Subcutaneous abdominal adipose tissue (tissue), 5 donors: ENCODE measurements at regions not wholly inside any gene's neighbourhood (a gene's known extent, or its start where the extent isn't known, plus 50 kb on each side); places are given as distances from the start of the nearest gene placed in this dataset.

Experiments
- H3K27ac ChIP-seq: one replicate; pipeline ENCODE4 v1.7.0; 2013; ENCODE audit warnings: low read depth, mild to moderate bottlenecking, inconsistent platforms, low read length, moderate library complexity
- H3K27me3 ChIP-seq, 5 donors: one replicate each; pipeline ENCODE4 v1.7.0; 2013; ENCODE audit warnings: low read length in 5 of 5, inconsistent platforms in 1 of 5; ENCODE audit not compliant: control insufficient read depth in 5 of 5, insufficient read depth in 4 of 5
- H3K36me3 ChIP-seq, 5 donors: one replicate each; pipeline ENCODE4 v1.7.0; 2013; ENCODE audit warnings: low read length in 5 of 5; ENCODE audit not compliant: control insufficient read depth in 5 of 5, insufficient read depth in 5 of 5
- H3K4me1 ChIP-seq, 5 donors: one replicate each; pipeline ENCODE4 v1.7.0; 2013; ENCODE audit warnings: low read length in 5 of 5, mild to moderate bottlenecking in 3 of 5, moderate library complexity in 1 of 5; ENCODE audit not compliant: control insufficient read depth in 5 of 5, insufficient read depth in 5 of 5
- H3K4me3 ChIP-seq, 5 donors: one replicate each; pipeline ENCODE4 v1.7.0; 2013; ENCODE audit warnings: low read length in 5 of 5, low read depth in 1 of 5
- H3K9ac ChIP-seq, 5 donors: one replicate each; pipeline ENCODE4 v1.7.0; 2013; ENCODE audit warnings: low read length in 5 of 5, mild to moderate bottlenecking in 4 of 5, moderate library complexity in 3 of 5
- H3K9me3 ChIP-seq, 5 donors: one replicate each; pipeline ENCODE4 v1.7.0; 2013; ENCODE audit warnings: low read length in 5 of 5; ENCODE audit not compliant: control insufficient read depth in 5 of 5
- donor health status: healthy.
- donor health status: healthy.
- donor health status: healthy.
- donor health status: healthy.
- donor health status: healthy.

- H3K27ac ChIP-seq, result no peak overlapping the region
- H3K4me3 ChIP-seq, result no peak overlapping the region
- no peaks in the 10 kb centered on the region for H3K36me3 ChIP-seq
- no peak overlapping the region for H3K9ac ChIP-seq
- no peaks in the 10 kb centered on the region for H3K27me3 ChIP-seq
- H3K9me3 ChIP-seq, result no peaks in the 10 kb centered on the region
- H3K4me1 ChIP-seq, result peaks cover 0 to 7% (median 2%) of the 10 kb centered on the region in 5 donors
Measured at GRCh38 chr5:17925276-17925675, 291.0 kb downstream of the TAF11L14 start.

GRCh38 chr5:17928581-17928981 lies 294.3 kb downstream of the TAF11L14 start:
- no peaks in the 10 kb centered on the region for H3K27me3 ChIP-seq
- H3K4me1 ChIP-seq, result peaks cover 0 to 7% (median 2%) of the 10 kb centered on the region in 5 donors
- H3K27ac ChIP-seq, result peak overlapping the region; percentile 29
- no peak overlapping the region for H3K4me3 ChIP-seq
- H3K9ac ChIP-seq, result no peak overlapping the region
- H3K9me3 ChIP-seq, result peaks cover 0 to 15% (median 9%) of the 10 kb centered on the region in 5 donors
- H3K36me3 ChIP-seq, result no peaks in the 10 kb centered on the region

- Histone ChIP-seq H3K36me3 (no peaks in the 10 kb centered on the region), H3K9me3 (peaks cover 0 to 15% (median 9%) of the 10 kb centered on the region in 5 donors), H3K27ac (peak overlapping the region; percentile 29), H3K4me3 (no peak overlapping the region), H3K27me3 (no peaks in the 10 kb centered on the region), H3K4me1 (peaks cover 0 to 7% (median 2%) of the 10 kb centered on the region in 5 donors), H3K9ac (no peak overlapping the region)
Measured at GRCh38 chr5:17929171-17929570, 294.9 kb downstream of the TAF11L14 start.

GRCh38 chr5:17930346-17930745 lies 296.1 kb downstream of the TAF11L14 start:
- Histone ChIP-seq H3K36me3 (no peaks in the 10 kb centered on the region), H3K4me3 (no peak overlapping the region), H3K27ac (no peak overlapping the region), H3K9ac (no peak overlapping the region), H3K4me1 (peaks cover 0 to 7% (median 2%) of the 10 kb centered on the region in 5 donors), H3K9me3 (peaks cover 0 to 22% (median 9%) of the 10 kb centered on the region in 5 donors), H3K27me3 (no peaks in the 10 kb centered on the region)

GRCh38 chr5:17944046-17944445 lies 309.8 kb downstream of the TAF11L14 start:
- Histone ChIP-seq H3K36me3 (no peaks in the 10 kb centered on the region), H3K27me3 (no peaks in the 10 kb centered on the region), H3K4me3 (no peak overlapping the region), H3K9me3 (peaks cover 0 to 3% (median 0%) of the 10 kb centered on the region in 5 donors), H3K27ac (no peak overlapping the region), H3K9ac (no peak overlapping the region), H3K4me1 (no peaks in the 10 kb centered on the region)

GRCh38 chr5:17947029-17947428 lies 312.8 kb downstream of the TAF11L14 start:
- Histone ChIP-seq H3K4me3 (no peak overlapping the region), H3K4me1 (no peaks in the 10 kb centered on the region), H3K27me3 (no peaks in the 10 kb centered on the region), H3K9ac (no peak overlapping the region), H3K27ac (no peak overlapping the region), H3K36me3 (no peaks in the 10 kb centered on the region), H3K9me3 (peaks cover 0 to 6% (median 0%) of the 10 kb centered on the region in 5 donors)

- Histone ChIP-seq H3K27me3 (no peaks in the 10 kb centered on the region), H3K9me3 (peaks cover 0 to 6% (median 0%) of the 10 kb centered on the region in 5 donors), H3K27ac (no peak overlapping the region), H3K4me3 (no peak overlapping the region), H3K4me1 (no peaks in the 10 kb centered on the region), H3K36me3 (no peaks in the 10 kb centered on the region), H3K9ac (no peak overlapping the region)
Measured at GRCh38 chr5:17951392-17952169, 317.3 kb downstream of the TAF11L14 start.

GRCh38 chr5:17952231-17952630 lies 318.0 kb downstream of the TAF11L14 start:
- Histone ChIP-seq H3K36me3 (no peaks in the 10 kb centered on the region), H3K27ac (no peak overlapping the region), H3K9me3 (peaks cover 0 to 4% (median 0%) of the 10 kb centered on the region in 5 donors), H3K4me3 (no peak overlapping the region), H3K9ac (no peak overlapping the region), H3K27me3 (no peaks in the 10 kb centered on the region), H3K4me1 (no peaks in the 10 kb centered on the region)

GRCh38 chr5:17964067-17964466 lies 329.8 kb downstream of the TAF11L14 start:
- no peaks in the 10 kb centered on the region for H3K36me3 ChIP-seq
- H3K4me1 ChIP-seq, result no peaks in the 10 kb centered on the region
- no peak overlapping the region for H3K4me3 ChIP-seq
- H3K9ac ChIP-seq, result no peak overlapping the region
- H3K27ac ChIP-seq, result no peak overlapping the region
- peaks cover 0 to 10% (median 0%) of the 10 kb centered on the region in 5 donors for H3K9me3 ChIP-seq
- H3K27me3 ChIP-seq, result no peaks in the 10 kb centered on the region

GRCh38 chr5:17966640-17967402 lies 332.6 kb downstream of the TAF11L14 start:
- Histone ChIP-seq H3K9ac (no peak overlapping the region), H3K4me1 (no peaks in the 10 kb centered on the region), H3K9me3 (peaks cover 0 to 7% (median 0%) of the 10 kb centered on the region in 5 donors)

More at GRCh38 chr5:17966640-17967402, 332.6 kb downstream of the TAF11L14 start:
- no peaks in the 10 kb centered on the region for H3K36me3 ChIP-seq
- H3K4me3 ChIP-seq, result no peak overlapping the region
- no peaks in the 10 kb centered on the region for H3K27me3 ChIP-seq
- no peak overlapping the region for H3K27ac ChIP-seq
